Ascending aorta (tissue), 2 donors: ENCODE measurements at regions not wholly inside any gene's neighbourhood (a gene's known extent, or its start where the extent isn't known, plus 50 kb on each side); places are given as distances from the start of the nearest gene placed in this dataset.
A peak's percentile ranks its signal among the peaks of the same experiment; 100 is the strongest.

Experiments
- DNase-seq, 2 donors: peaks; one replicate each; pipeline ENCODE4 v3.0.0-alpha.2; 2019; ENCODE audit warnings: low spot score in 2 of 2
- H3K27ac ChIP-seq, 2 donors: fragments of 200-600 bp; sonication (generic); one replicate each; pipeline ENCODE4 v1.5.1; 2016 to 2017; ENCODE audit warnings: mild to moderate bottlenecking in 1 of 2
- H3K27me3 ChIP-seq: fragments of 200-600 bp; sonication (generic); one replicate; pipeline ENCODE4 v1.5.1; 2017
- H3K36me3 ChIP-seq, 2 donors: fragments of 200-600 bp; sonication (generic); one replicate each; pipeline ENCODE4 v1.5.1; 2016
- H3K4me1 ChIP-seq, 2 donors: fragments of 200-600 bp; sonication (generic); one replicate each; pipeline ENCODE4 v1.5.1; 2016 to 2017; ENCODE audit warnings: mild to moderate bottlenecking in 1 of 2
- H3K4me3 ChIP-seq, 2 donors: fragments of 200-600 bp; sonication (generic); one replicate each; pipeline ENCODE4 v1.5.1; 2016 to 2017; ENCODE audit warnings: mild to moderate bottlenecking in 1 of 2
- H3K9me3 ChIP-seq, 2 donors: fragments of 200-600 bp; sonication (generic); one replicate each; pipeline ENCODE4 v1.5.1; 2016
- intact Hi-C: fragments of 100-400 bp; cut with DNase I; formaldehyde crosslinking; loops from one replicate; pipeline ENCODE4 v1.15.1; 2023
- TF ChIP-seq, protein P1 (sequence below), 3 experiments: fragments of 200-600 bp in 2 of 3; fragments of 450-650 bp in 1 of 3; sonication (generic) in 2 of 3; IDR thresholded peaks; one replicate each; pipeline ENCODE4 v1.5.1; 2016 to 2019; ENCODE audit warnings: antibody characterized with exemption in 3 of 3, mild to moderate bottlenecking in 1 of 3, moderate library complexity in 1 of 3

- no peaks in the 10 kb centered on the region for H3K27me3 ChIP-seq
- intact Hi-C loops = no loop called here
- no peak overlapping the region for H3K27ac ChIP-seq
- peaks cover 3 to 7% of the 10 kb centered on the region in 2 donors for H3K4me1 ChIP-seq
- peak in 1 of 2 donors; percentile 9 for DNase-seq
- TF ChIP-seq, protein P1, sequence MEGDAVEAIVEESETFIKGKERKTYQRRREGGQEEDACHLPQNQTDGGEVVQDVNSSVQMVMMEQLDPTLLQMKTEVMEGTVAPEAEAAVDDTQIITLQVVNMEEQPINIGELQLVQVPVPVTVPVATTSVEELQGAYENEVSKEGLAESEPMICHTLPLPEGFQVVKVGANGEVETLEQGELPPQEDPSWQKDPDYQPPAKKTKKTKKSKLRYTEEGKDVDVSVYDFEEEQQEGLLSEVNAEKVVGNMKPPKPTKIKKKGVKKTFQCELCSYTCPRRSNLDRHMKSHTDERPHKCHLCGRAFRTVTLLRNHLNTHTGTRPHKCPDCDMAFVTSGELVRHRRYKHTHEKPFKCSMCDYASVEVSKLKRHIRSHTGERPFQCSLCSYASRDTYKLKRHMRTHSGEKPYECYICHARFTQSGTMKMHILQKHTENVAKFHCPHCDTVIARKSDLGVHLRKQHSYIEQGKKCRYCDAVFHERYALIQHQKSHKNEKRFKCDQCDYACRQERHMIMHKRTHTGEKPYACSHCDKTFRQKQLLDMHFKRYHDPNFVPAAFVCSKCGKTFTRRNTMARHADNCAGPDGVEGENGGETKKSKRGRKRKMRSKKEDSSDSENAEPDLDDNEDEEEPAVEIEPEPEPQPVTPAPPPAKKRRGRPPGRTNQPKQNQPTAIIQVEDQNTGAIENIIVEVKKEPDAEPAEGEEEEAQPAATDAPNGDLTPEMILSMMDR (IDR thresholded peaks at IDR 0.05) = no peak
- H3K4me3 ChIP-seq = no peak overlapping the region
- no peaks in the 10 kb centered on the region for H3K9me3 ChIP-seq
- H3K36me3 ChIP-seq = no peaks in the 10 kb centered on the region
Observed at GRCh38 chr2:64828261-64828660, 160.9 kb upstream of the SLC1A4 start.

DNA sequence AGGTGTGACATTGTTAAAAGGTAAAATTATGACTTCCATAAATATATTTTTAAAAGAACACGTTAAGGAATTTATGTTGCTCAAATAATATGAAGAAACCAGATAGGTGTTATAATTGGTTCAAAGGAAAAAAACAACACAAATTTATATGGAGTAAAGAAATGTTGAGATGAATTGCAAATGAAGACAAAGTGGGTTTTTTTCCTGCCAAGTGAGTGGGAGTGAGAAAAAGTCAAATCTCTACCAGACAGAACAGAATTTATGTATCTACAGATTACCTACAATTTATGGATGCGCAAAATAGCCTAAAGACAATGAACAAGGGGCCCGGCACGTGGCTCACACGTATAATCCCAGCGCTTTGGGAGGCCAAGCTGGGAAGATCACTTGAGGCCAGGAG, 159.7 kb upstream of the SLC1A4 start:
- Histone ChIP-seq H3K9me3 (no peaks in the 10 kb centered on the region), H3K27me3 (no peaks in the 10 kb centered on the region), H3K4me3 (no peak overlapping the region), H3K4me1 (peaks cover 3 to 7% of the 10 kb centered on the region in 2 donors), H3K36me3 (no peaks in the 10 kb centered on the region), H3K27ac (no peak overlapping the region)
- DNase-seq = peak in 1 of 2 donors; percentile 22
- intact Hi-C loops = no loop called here
- TF ChIP-seq, protein P1 (IDR thresholded peaks at IDR 0.05) = no peak

- H3K4me3 ChIP-seq = peak overlapping the region in 1 of 2 donors; percentile 6
- no peaks in the 10 kb centered on the region for H3K27me3 ChIP-seq
- intact Hi-C loops = no loop called here
- no peaks in the 10 kb centered on the region for H3K36me3 ChIP-seq
- peak overlapping the region; percentile 62 to 74 for H3K27ac ChIP-seq
- TF ChIP-seq, protein P1 (IDR thresholded peaks at IDR 0.05) = peak; percentile 47 to 63 (median 59)
- peak; percentile 83 to 95 for DNase-seq
- peaks cover 3 to 7% of the 10 kb centered on the region in 2 donors for H3K4me1 ChIP-seq
- H3K9me3 ChIP-seq = no peaks in the 10 kb centered on the region
Observed at GRCh38 chr2:64831134-64831976, 157.8 kb upstream of the SLC1A4 start.

DNA sequence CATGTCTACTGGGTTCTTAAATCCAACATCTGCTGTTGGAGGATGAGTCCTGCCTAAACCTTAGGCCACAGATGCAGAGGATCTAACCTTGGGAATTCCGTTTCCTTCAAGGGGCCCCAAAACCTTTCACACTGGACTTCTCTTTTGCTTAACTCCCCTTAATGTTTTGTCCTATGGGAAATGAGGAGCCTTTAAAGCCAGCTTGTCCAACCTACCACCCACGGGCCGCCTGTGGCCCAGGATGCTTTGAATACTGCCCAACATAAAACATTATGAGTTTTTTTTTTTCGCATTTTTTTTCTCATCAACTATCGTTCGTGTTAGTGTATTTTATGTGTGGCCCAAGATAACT, 157.2 kb upstream of the SLC1A4 start:
- TF ChIP-seq, protein P1 (IDR thresholded peaks at IDR 0.05) = no peak
- H3K36me3 ChIP-seq = no peaks in the 10 kb centered on the region
- DNase-seq = no peak
- no peaks in the 10 kb centered on the region for H3K9me3 ChIP-seq
- H3K27me3 ChIP-seq = no peaks in the 10 kb centered on the region
- peaks cover 3 to 6% of the 10 kb centered on the region in 2 donors for H3K4me1 ChIP-seq
- no peak overlapping the region for H3K4me3 ChIP-seq
- intact Hi-C loops = no loop called here
- peak overlapping the region; percentile 62 to 74 for H3K27ac ChIP-seq

- intact Hi-C loops = no loop called here
- H3K36me3 ChIP-seq = no peaks in the 10 kb centered on the region
- H3K4me1 ChIP-seq = peaks cover 3% of the 10 kb centered on the region in 2 donors
- TF ChIP-seq, protein P1 (IDR thresholded peaks at IDR 0.05) = no peak
- H3K9me3 ChIP-seq = no peaks in the 10 kb centered on the region
- no peaks in the 10 kb centered on the region for H3K27me3 ChIP-seq
- H3K27ac ChIP-seq = no peak overlapping the region
- no peak for DNase-seq
- H3K4me3 ChIP-seq = no peak overlapping the region
Observed at GRCh38 chr2:64832936-64833335, 156.3 kb upstream of the SLC1A4 start.
